Esophagus muscularis mucosa (tissue), 4 donors: ENCODE measurements at regions not wholly inside any gene's neighbourhood (a gene's known extent, or its start where the extent isn't known, plus 50 kb on each side); places are given as distances from the start of the nearest gene placed in this dataset.

Experiments used
- DNase-seq: peaks from one replicate; pipeline ENCODE4 v3.0.0-alpha.2; 2017; ENCODE audit errors: extremely low spot score
- H3K27ac ChIP-seq, 4 donors: fragments of 200-600 bp; sonication (generic); replicated peaks in 1 of 4; 1 replicate in 3 of 4; 2 replicates in 1 of 4; pipeline ENCODE4 v1.5.1; 2016 to 2019; ENCODE audit warnings: mild to moderate bottlenecking in 1 of 4
- H3K27me3 ChIP-seq, 4 donors: fragments of 200-600 bp; sonication (generic); one replicate each; pipeline versions ENCODE4 v1.5.1 to v1.6.0; 2016 to 2019
- H3K36me3 ChIP-seq, 4 donors: fragments of 200-600 bp; sonication (generic); one replicate each; pipeline ENCODE4 v1.5.1; 2016 to 2019
- H3K4me1 ChIP-seq, 4 donors: fragments of 200-600 bp; sonication (generic); one replicate each; pipeline ENCODE4 v1.5.1; 2016 to 2019
- H3K4me3 ChIP-seq, 4 donors: fragments of 200-600 bp; sonication (generic); 1 replicate in 2 of 4; 2 replicates in 2 of 4; pipeline ENCODE4 v1.5.1; 2016 to 2019; ENCODE audit warnings: mild to moderate bottlenecking in 4 of 4, moderate library complexity in 1 of 4
- H3K9me3 ChIP-seq, 4 donors: fragments of 200-600 bp; sonication (generic); 1 replicate in 3 of 4; 2 replicates in 1 of 4; pipeline ENCODE4 v1.5.1; 2016 to 2019
- EP300 ChIP-seq: sonication (generic); formaldehyde crosslinking; IDR thresholded peaks from one replicate; pipeline ENCODE4 v1.6.1; 2017; ENCODE audit warnings: antibody characterized with exemption
- POLR2A ChIP-seq: fragments of 450-650 bp; IDR thresholded peaks from one replicate; pipeline ENCODE4 v1.6.1; 2017; ENCODE audit warnings: antibody characterized with exemption, moderate library complexity, mild to moderate bottlenecking, low read depth
- POLR2AphosphoS5 ChIP-seq, 2 donors: sonication (generic); formaldehyde crosslinking; IDR thresholded peaks; one replicate each; pipeline ENCODE4 v1.6.1; 2017; ENCODE audit warnings: antibody characterized with exemption in 2 of 2
- WGBS: methylation state at CpG from one replicate; pipeline ENCODE4 v1.1.5; 2018; 5-methylcytosine and 5-hydroxymethylcytosine counted together
- intact Hi-C: fragments of 100-400 bp; cut with DNase I; formaldehyde crosslinking; loops from one replicate; pipeline ENCODE4 v1.15.1; 2023
- TF ChIP-seq, protein P1 (sequence below), 3 experiments: fragments of 200-600 bp in 2 of 3; fragments of 450-650 bp in 1 of 3; sonication (generic) in 2 of 3; IDR thresholded peaks; one replicate each; pipeline ENCODE4 v1.5.1; 2017 to 2019; ENCODE audit warnings: antibody characterized with exemption in 3 of 3, mild to moderate bottlenecking in 2 of 3, moderate library complexity in 1 of 3

DNA sequence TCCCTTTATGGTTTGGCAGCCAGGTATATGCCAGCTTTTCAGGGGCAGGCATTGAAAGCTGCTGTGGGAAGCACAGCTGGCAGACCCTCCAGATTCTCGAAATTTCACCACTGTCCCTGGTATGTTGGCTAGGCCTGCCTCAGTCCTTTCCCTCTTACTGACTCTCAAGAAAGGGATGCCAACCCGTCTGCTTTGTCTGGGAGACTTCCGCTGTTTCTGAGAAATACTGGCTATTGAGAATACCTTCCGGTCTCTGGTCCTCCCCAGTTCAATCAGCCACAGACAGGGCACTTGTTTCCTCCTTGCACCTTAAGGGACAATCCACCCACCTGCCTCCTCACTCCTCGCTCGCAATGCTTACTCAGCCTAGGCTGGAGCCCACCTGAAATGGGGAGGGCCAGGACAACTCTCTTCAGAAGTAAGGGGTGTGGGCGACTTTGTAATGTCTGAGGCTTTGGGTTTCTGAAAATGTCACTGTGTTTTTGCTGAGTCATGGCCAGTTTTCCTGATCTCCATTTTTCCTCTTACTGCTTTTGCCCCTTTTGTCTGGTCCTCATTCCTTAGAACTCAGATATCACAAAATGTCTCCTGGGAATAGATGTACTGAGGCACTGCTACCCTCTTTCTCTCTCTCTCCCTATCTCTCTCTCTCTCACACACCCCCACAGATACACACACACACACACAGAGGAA, 571.1 kb downstream of the TNS1 start:
- H3K4me3 ChIP-seq = no peak overlapping the region
- DNase-seq = peak; percentile 90
- H3K36me3 ChIP-seq = no peaks in the 10 kb centered on the region
- WGBS = 69% methylated on average over 7 of the region's 7 CpGs
- no peak for TF ChIP-seq POLR2A
- TF ChIP-seq POLR2AphosphoS5 (IDR thresholded peaks at IDR 0.05) = no peak
- TF ChIP-seq, protein P1, sequence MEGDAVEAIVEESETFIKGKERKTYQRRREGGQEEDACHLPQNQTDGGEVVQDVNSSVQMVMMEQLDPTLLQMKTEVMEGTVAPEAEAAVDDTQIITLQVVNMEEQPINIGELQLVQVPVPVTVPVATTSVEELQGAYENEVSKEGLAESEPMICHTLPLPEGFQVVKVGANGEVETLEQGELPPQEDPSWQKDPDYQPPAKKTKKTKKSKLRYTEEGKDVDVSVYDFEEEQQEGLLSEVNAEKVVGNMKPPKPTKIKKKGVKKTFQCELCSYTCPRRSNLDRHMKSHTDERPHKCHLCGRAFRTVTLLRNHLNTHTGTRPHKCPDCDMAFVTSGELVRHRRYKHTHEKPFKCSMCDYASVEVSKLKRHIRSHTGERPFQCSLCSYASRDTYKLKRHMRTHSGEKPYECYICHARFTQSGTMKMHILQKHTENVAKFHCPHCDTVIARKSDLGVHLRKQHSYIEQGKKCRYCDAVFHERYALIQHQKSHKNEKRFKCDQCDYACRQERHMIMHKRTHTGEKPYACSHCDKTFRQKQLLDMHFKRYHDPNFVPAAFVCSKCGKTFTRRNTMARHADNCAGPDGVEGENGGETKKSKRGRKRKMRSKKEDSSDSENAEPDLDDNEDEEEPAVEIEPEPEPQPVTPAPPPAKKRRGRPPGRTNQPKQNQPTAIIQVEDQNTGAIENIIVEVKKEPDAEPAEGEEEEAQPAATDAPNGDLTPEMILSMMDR (IDR thresholded peaks at IDR 0.05) = no peak
- no peak for TF ChIP-seq EP300
- intact Hi-C loops = loop anchor here (5.0 to 10.0 kb wide), 2 partner anchors 157 to 739 kb away; no protein-coding TSS in a partner anchor
- peak overlapping the region; percentile 74 to 82 (median 78) for H3K27ac ChIP-seq
- peaks cover 44 to 86% (median 80%) of the 10 kb centered on the region in 4 donors for H3K4me1 ChIP-seq
- H3K9me3 ChIP-seq = no peaks in the 10 kb centered on the region
- H3K27me3 ChIP-seq = no peaks in the 10 kb centered on the region

DNA sequence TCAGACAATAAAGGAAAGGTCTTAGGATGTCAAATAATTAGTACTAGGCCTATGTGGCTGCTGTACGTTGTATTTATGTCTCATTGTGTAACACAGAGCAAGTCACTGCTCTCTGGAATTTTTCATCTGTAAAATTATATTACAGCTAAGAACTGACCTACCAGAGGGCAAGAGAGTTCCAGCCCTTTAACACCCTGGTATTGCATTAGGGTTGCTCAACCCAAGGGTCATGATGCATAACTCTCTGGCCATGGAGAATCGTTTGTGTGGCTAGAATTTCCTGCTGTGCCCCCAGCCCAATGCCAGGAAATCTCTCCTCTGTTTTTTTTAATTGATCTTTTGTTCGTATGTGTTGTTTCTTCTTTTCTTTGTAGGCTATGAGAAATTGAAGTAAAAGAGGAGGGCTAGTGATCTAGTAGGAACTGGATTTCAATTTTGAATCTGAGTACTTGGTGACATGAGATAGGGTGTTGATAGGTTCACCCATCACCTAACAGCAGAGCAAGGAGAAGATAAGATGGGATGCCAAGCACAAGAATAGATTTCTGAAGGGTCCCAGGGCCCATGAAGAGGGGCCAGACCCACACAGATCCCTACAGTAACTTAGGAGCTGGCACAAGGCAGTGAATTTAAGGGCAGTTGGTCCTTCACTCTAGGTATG, 571.2 kb upstream of the TNP1 start:
- peaks cover 0 to 5% (median 0%) of the 10 kb centered on the region in 4 donors for H3K36me3 ChIP-seq
- 62% methylated on average over 3 of the region's 3 CpGs for WGBS
- no peak overlapping the region for H3K4me3 ChIP-seq
- H3K4me1 ChIP-seq = peaks cover 39 to 79% (median 74%) of the 10 kb centered on the region in 4 donors
- no peaks in the 10 kb centered on the region for H3K27me3 ChIP-seq
- H3K27ac ChIP-seq = peak overlapping the region; percentile 74 to 82 (median 78)
- no peaks in the 10 kb centered on the region for H3K9me3 ChIP-seq
- peak in 1 of 2 donors; percentile 20 for TF ChIP-seq POLR2AphosphoS5 (IDR thresholded peaks at IDR 0.05)
- TF ChIP-seq, protein P1 (IDR thresholded peaks at IDR 0.05) = no peak
- peak; percentile 34 for DNase-seq
- intact Hi-C loops = loop anchor here (5.0 to 10.0 kb wide), 2 partner anchors 156 to 739 kb away; no protein-coding TSS in a partner anchor

DNA sequence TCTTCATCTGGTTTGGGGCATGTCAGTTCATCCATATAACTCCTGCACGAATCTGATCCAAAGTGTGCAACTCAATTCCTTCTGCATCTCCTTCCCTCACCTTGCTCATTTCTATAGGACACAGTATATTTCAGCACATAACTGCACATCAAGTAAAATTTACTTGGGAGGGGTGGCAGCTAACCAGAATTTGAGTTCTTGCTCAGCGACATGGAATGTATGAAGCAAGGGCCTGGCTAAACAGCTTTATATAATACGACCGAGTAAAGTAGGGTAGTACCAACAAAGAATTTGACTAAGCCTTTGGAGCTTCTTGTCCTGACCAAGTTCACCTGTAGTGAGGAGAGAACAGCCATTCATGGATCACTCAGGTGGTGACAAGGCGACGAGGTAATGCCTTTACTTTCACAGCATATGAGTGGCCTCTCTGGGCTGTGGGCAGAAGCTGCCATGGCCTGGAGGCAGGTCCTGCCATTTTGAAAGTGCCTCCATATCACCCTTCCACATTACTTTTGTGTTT, 570.2 kb upstream of the TNP1 start:
- no peaks in the 10 kb centered on the region for H3K9me3 ChIP-seq
- TF ChIP-seq POLR2A (no peak), POLR2AphosphoS5 (IDR thresholded peaks at IDR 0.05) (peak in 1 of 2 donors; percentile 49), EP300 (no peak)
- TF ChIP-seq, protein P1 (IDR thresholded peaks at IDR 0.05) = no peak
- peaks cover 0 to 7% (median 2%) of the 10 kb centered on the region in 4 donors for H3K36me3 ChIP-seq
- WGBS = 69% methylated on average over 6 of the region's 6 CpGs
- H3K4me1 ChIP-seq = peaks cover 29 to 69% (median 64%) of the 10 kb centered on the region in 4 donors
- H3K27me3 ChIP-seq = no peaks in the 10 kb centered on the region
- H3K4me3 ChIP-seq = no peak overlapping the region
- peak overlapping the region; percentile 74 to 82 (median 78) for H3K27ac ChIP-seq
- intact Hi-C loops = loop anchor here (5.0 to 10.0 kb wide), 3 partner anchors 68 to 738 kb away; no protein-coding TSS in a partner anchor
- DNase-seq = peak; percentile 90

DNA sequence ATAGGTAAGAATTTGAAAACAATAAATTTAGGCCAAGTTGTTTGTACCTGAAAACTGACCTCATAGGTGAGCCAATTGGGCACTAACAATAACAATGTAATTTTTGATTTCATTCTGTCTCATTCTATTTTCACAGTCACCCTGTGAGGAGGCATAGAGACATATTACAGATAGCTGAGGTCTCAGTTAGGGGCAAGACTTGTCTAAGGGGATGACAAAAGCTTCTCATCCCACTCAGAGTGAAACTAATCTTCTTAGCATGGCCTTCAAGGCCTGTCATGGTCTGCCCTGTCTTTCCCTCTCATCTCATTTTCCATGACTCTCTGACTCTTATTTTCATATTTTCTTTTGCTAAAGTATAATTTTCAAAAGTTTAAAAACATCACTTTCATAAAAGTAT, 562.0 kb upstream of the TNP1 start:
- DNase-seq = no peak
- Histone ChIP-seq H3K4me1 (peaks cover 0 to 46% (median 42%) of the 10 kb centered on the region in 4 donors), H3K4me3 (no peak overlapping the region), H3K27me3 (no peaks in the 10 kb centered on the region), H3K9me3 (no peaks in the 10 kb centered on the region), H3K36me3 (peaks cover 0 to 10% (median 2%) of the 10 kb centered on the region in 4 donors), H3K27ac (peak overlapping the region; percentile 77 to 80 (median 78))
- intact Hi-C loops = no loop called here
- TF ChIP-seq, protein P1 (IDR thresholded peaks at IDR 0.05) = no peak
- TF ChIP-seq EP300 (no peak), POLR2A (no peak), POLR2AphosphoS5 (IDR thresholded peaks at IDR 0.05) (no peak)
